H1 (cell line): ENCODE measurements at regions not wholly inside any gene's neighbourhood (a gene's known extent, or its start where the extent isn't known, plus 50 kb on each side); places are given as distances from the start of the nearest gene placed in this dataset.

Source experiments
- CTCF ChIA-PET: fragments of 300-600 bp; sonication (Branson Sonifier 250); formaldehyde crosslinking; loops from one replicate; lab custom pipeline; 2021; ENCODE audit not compliant: partially characterized antibody; lab: Charles Lee
- POLR2A ChIA-PET: fragments of 300-600 bp; sonication (Branson Sonifier 250); formaldehyde crosslinking; loops from one replicate; lab custom pipeline; 2021; ENCODE audit warnings: inconsistent platforms; ENCODE audit not compliant: partially characterized antibody; lab: Charles Lee
- DNase-seq, 2 experiments: peaks; one replicate each; pipeline versions ENCODE4 v3.0.0 to v3.0.0-alpha.2; 2010 to 2022; ENCODE audit warnings: low spot score in 2 of 2, low read depth in 1 of 2, mixed read lengths in 1 of 2
- FAIRE-seq: peaks from 2 replicates; lab custom pipeline; 2011; peaks lifted over from hg19 to GRCh38; lab: Jason Lieb, UNC
- H2AFZ ChIP-seq: 2 replicates; pipeline ENCODE4 v1.8.1; 2012; ENCODE audit warnings: low read length, inconsistent platforms
- H2AK5ac ChIP-seq: 2 replicates; pipeline ENCODE4 v1.6.1; 2013; ENCODE audit warnings: low read depth, low read length
- H2BK120ac ChIP-seq: replicated peaks from 2 replicates; pipeline ENCODE3; 2013; ENCODE audit warnings: low read depth, low read length, inconsistent platforms
- H2BK12ac ChIP-seq: 2 replicates; pipeline ENCODE4 v1.6.1; 2013; ENCODE audit warnings: low read depth, low read length
- H2BK15ac ChIP-seq: 2 replicates; pipeline ENCODE4 v1.6.1; 2013; ENCODE audit warnings: low read length
- H2BK20ac ChIP-seq: 2 replicates; pipeline ENCODE4 v1.6.1; 2013; ENCODE audit warnings: low read length
- H2BK5ac ChIP-seq: 2 replicates; pipeline ENCODE4 v1.6.1; 2013; ENCODE audit warnings: low read depth, low read length
- H3K14ac ChIP-seq: 2 replicates; pipeline ENCODE4 v1.6.1; 2013; ENCODE audit warnings: inconsistent platforms; ENCODE audit not compliant: insufficient read length
- H3K18ac ChIP-seq: 2 replicates; pipeline ENCODE4 v1.6.1; 2013; ENCODE audit warnings: low read length; ENCODE audit errors: extremely low read depth
- H3K23ac ChIP-seq: 2 replicates; pipeline ENCODE4 v1.6.1; 2013; ENCODE audit warnings: inconsistent platforms; ENCODE audit not compliant: insufficient read length
- H3K23me2 ChIP-seq: 2 replicates; pipeline ENCODE4 v1.6.1; 2013; ENCODE audit warnings: low read depth, low read length
- H3K27ac ChIP-seq: 2 replicates; pipeline ENCODE4 v1.6.1; 2011; ENCODE audit warnings: low read depth, low read length, inconsistent platforms
- H3K27me3 ChIP-seq, 4 experiments: replicated peaks in 1 of 4; 1 replicate in 1 of 4; 2 replicates in 3 of 4; pipeline versions ENCODE4 v1.6.1 to v1.8.1; 2011 to 2013; ENCODE audit warnings: low read length in 3 of 4, mild to moderate bottlenecking in 3 of 4, inconsistent platforms in 2 of 4, mixed read lengths in 2 of 4, moderate library complexity in 1 of 4; ENCODE audit not compliant: control insufficient read depth in 3 of 4, insufficient read depth in 3 of 4; ENCODE audit errors: extremely low read depth in 1 of 4
- H3K36me3 ChIP-seq, 4 experiments: 2 replicates each; pipeline versions ENCODE4 v1.6.1 to v1.8.1; 2011 to 2013; ENCODE audit warnings: mild to moderate bottlenecking in 4 of 4, low read length in 3 of 4, moderate library complexity in 2 of 4, control low read depth in 1 of 4, inconsistent platforms in 1 of 4; ENCODE audit not compliant: insufficient read depth in 4 of 4, control insufficient read depth in 2 of 4
- H3K4ac ChIP-seq: replicated peaks from 2 replicates; pipeline ENCODE3; 2013; ENCODE audit warnings: low read length, low read depth, mixed read lengths, inconsistent platforms; ENCODE audit not compliant: insufficient read length
- H3K4me1 ChIP-seq, 4 experiments: replicated peaks in 1 of 4; 1 replicate in 1 of 4; 2 replicates in 3 of 4; pipeline versions ENCODE4 v1.6.1 to v1.8.1; 2011 to 2013; ENCODE audit warnings: low read length in 3 of 4, inconsistent platforms in 2 of 4, mixed read lengths in 1 of 4; ENCODE audit not compliant: insufficient read depth in 4 of 4, control insufficient read depth in 3 of 4
- H3K4me2 ChIP-seq, 2 experiments: 2 replicates each; pipeline versions ENCODE4 v1.6.1 to v1.8.1; 2011 to 2013; ENCODE audit warnings: low read depth in 2 of 2, low read length in 2 of 2, control low read depth in 1 of 2, inconsistent platforms in 1 of 2, mild to moderate bottlenecking in 1 of 2; ENCODE audit not compliant: insufficient read depth in 1 of 2
- H3K4me3 ChIP-seq, 4 experiments: fragments of 200-600, 300-600 bp in 1 of 4; sonication (generic), shearing (Covaris generic), sonication (Bioruptor Twin) in 1 of 4; 2 replicates each; pipeline versions ENCODE4 v1.5.1 to v1.8.1; 2011 to 2016; ENCODE audit warnings: low read length in 4 of 4, low read depth in 3 of 4, control low read depth in 2 of 4, inconsistent platforms in 2 of 4, mild to moderate bottlenecking in 2 of 4, mixed read lengths in 1 of 4, moderate library complexity in 1 of 4; ENCODE audit not compliant: insufficient read depth in 2 of 4; ENCODE audit errors: extremely low read depth in 1 of 4
- H3K56ac ChIP-seq: replicated peaks from 2 replicates; pipeline ENCODE3; 2013; ENCODE audit warnings: low read depth, mild to moderate bottlenecking, mixed read lengths, low read length, inconsistent platforms; ENCODE audit not compliant: insufficient read length
- H3K79me1 ChIP-seq: 2 replicates; pipeline ENCODE4 v1.6.1; 2013; ENCODE audit warnings: low read depth, low read length, control low read depth
- H3K79me2 ChIP-seq, 2 experiments: 2 replicates each; pipeline versions ENCODE4 v1.6.1 to v1.8.1; 2012 to 2013; ENCODE audit warnings: low read length in 2 of 2, mild to moderate bottlenecking in 2 of 2, inconsistent platforms in 1 of 2; ENCODE audit not compliant: insufficient read depth in 2 of 2, control insufficient read depth in 1 of 2
- H3K9ac ChIP-seq, 4 experiments: replicated peaks in 1 of 4; 1 replicate in 1 of 4; 2 replicates in 3 of 4; pipeline versions ENCODE4 v1.6.1 to v1.8.1; 2011 to 2013; ENCODE audit warnings: low read depth in 3 of 4, low read length in 3 of 4, control low read depth in 2 of 4, mild to moderate bottlenecking in 2 of 4, moderate library complexity in 2 of 4, inconsistent platforms in 1 of 4; ENCODE audit errors: extremely low read depth in 1 of 4
- H3K9me3 ChIP-seq, 2 experiments: 2 replicates each; pipeline versions ENCODE4 v1.6.1 to v1.8.1; 2012 to 2013; ENCODE audit warnings: mild to moderate bottlenecking in 2 of 2, moderate library complexity in 2 of 2, control low read depth in 1 of 2, inconsistent platforms in 1 of 2, low read depth in 1 of 2, low read length in 1 of 2, mixed read lengths in 1 of 2; ENCODE audit not compliant: insufficient read depth in 2 of 2
- H4K20me1 ChIP-seq, 2 experiments: replicated peaks in 1 of 2; 2 replicates each; pipeline versions ENCODE3 to v1.8.1; 2011 to 2013; ENCODE audit warnings: inconsistent platforms in 2 of 2, low read length in 2 of 2, mild to moderate bottlenecking in 1 of 2; ENCODE audit not compliant: insufficient read depth in 2 of 2, control insufficient read depth in 1 of 2
- H4K5ac ChIP-seq: 2 replicates; pipeline ENCODE4 v1.6.1; 2013; ENCODE audit warnings: low read length, low read depth, mixed read lengths, inconsistent platforms; ENCODE audit not compliant: insufficient read length
- H4K8ac ChIP-seq: 2 replicates; pipeline ENCODE4 v1.8.0; 2013; ENCODE audit warnings: mild to moderate bottlenecking, moderate library complexity, low read length, inconsistent platforms; ENCODE audit not compliant: insufficient read depth; ENCODE audit errors: extremely low read depth
- H4K91ac ChIP-seq: replicated peaks from 2 replicates; pipeline ENCODE3; 2013; ENCODE audit warnings: low read length, mixed read lengths, inconsistent platforms; ENCODE audit not compliant: insufficient read length
- CREB1 ChIP-seq: IDR thresholded peaks from 2 replicates; pipeline ENCODE4 v1.6.1; 2012; ENCODE audit warnings: inconsistent platforms
- JUND ChIP-seq: IDR thresholded peaks from 2 replicates; pipeline ENCODE4 v1.6.1; 2011; ENCODE audit warnings: mild to moderate bottlenecking, improper control_type of control experiment, low read length
- TEAD4 ChIP-seq: IDR thresholded peaks from 2 replicates; pipeline ENCODE4 v1.6.1; 2012; ENCODE audit warnings: low read depth, low read length, inconsistent platforms, mixed read lengths
- WGBS, 2 experiments: shearing (Covaris generic) in 1 of 2; methylation state at CpG; one replicate each; pipeline versions ENCODE4 v1.1.6 to v1.1.7; 2013 to 2015; ENCODE audit warnings: low lambda C conversion rate in 2 of 2, mixed read lengths in 2 of 2, inconsistent platforms in 1 of 2, low coverage in 1 of 2, missing lambda C conversion rate in 1 of 2; ENCODE audit not compliant: insufficient replicate concordance in 2 of 2, insufficient coverage in 1 of 2, insufficient read length in 1 of 2; ENCODE audit errors: extremely low coverage in 1 of 2, missing lambda C conversion rate in 1 of 2; 5-methylcytosine and 5-hydroxymethylcytosine counted together

- Histone ChIP-seq H3K79me1 (no peaks in the 10 kb centered on the region), H3K27me3 (no peaks in the 10 kb centered on the region), H3K56ac (no peak overlapping the region), H3K27ac (no peak overlapping the region), H3K23me2 (no peaks in the 10 kb centered on the region), H3K4me3 (no peak overlapping the region), H3K9me3 (no peaks in the 10 kb centered on the region), H3K36me3 (no peaks in the 10 kb centered on the region), H3K14ac (no peak overlapping the region), H3K4me2 (no peak overlapping the region), H4K91ac (no peak overlapping the region), H4K5ac (no peak overlapping the region), H3K18ac (no peak overlapping the region)
- POLR2A ChIA-PET = no interaction called here
- no peak for TF ChIP-seq JUND
- no peak for TF ChIP-seq TEAD4
- no peak for TF ChIP-seq CREB1
- TF ChIP-seq, all 59 proteins: peak for 0
- Histone ChIP-seq H4K8ac (no peak overlapping the region), H2BK15ac (no peak overlapping the region), H2AFZ (no peak overlapping the region), H2BK20ac (no peak overlapping the region), H3K4me1 (no peaks in the 10 kb centered on the region), H3K23ac (no peak overlapping the region), H2BK12ac (no peak overlapping the region), H2AK5ac (no peak overlapping the region), H3K4ac (no peak overlapping the region), H2BK120ac (no peak overlapping the region), H3K9ac (no peak overlapping the region), H3K79me2 (no peaks in the 10 kb centered on the region), H4K20me1 (no peaks in the 10 kb centered on the region), H2BK5ac (no peak overlapping the region)
- FAIRE-seq (no peak), DNase-seq (no peak)
- CTCF ChIA-PET = interaction anchor here (1.4 kb wide), 1 partner anchor 229 kb away, joined by 3 read pairs; no protein-coding TSS in a partner anchor
- 68% methylated on average over 2 of the region's 2 CpGs; no CpG with 5 or more reads in 1 of the 2 experiments for WGBS, 2 experiments
These were observed 238.0 kb downstream of the POSTN start for GRCh38 chr13:37360556-37360955.
